DMS 273 (cell line): ENCODE measurements at regions not wholly inside any gene's neighbourhood (a gene's known extent, or its start where the extent isn't known, plus 50 kb on each side); places are given as distances from the start of the nearest gene placed in this dataset.

ENCODE experiments used
- DNase-seq: peaks from one replicate; lab custom pipeline; 2025; ENCODE audit not compliant: unreplicated experiment; lab: John Stamatoyannopoulos, UW

DNA sequence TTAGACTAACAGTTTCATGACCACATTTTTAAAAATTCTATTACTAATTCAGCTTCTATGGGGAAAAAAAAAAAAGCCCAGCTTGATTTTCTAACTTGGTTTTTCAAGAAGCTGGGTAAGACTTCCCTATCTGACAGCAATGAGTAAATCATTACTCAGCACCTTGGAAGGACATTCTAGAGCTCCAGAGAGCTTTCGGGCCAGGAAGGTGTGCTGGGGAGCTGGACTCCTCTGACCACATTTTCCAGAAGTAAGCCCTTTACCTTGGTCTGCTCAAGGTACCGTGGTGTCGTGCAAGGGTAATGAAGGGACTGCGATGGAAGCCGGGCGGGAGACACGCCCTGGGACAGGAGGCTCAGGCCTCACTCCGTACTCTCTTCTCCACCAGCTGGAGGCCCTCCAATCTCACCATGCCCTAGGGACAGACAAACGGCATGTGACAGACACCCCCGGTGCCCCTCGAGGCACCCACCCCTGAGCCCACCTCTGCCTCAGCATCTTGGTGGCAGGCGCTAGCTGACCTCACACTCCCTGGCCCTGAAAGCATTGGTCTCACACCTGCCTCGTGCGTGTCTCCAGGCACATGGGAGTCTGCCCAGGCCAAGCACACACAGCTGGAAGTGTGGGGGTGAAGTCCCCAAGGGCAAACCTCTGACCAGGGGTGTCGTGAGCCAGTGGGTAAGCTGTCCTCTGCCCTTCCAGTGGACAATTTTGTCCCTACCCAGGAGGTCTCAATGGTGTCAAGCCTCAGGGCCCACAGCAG, 152.1 kb downstream of the OAT start:
- no peak for DNase-seq

DNA sequence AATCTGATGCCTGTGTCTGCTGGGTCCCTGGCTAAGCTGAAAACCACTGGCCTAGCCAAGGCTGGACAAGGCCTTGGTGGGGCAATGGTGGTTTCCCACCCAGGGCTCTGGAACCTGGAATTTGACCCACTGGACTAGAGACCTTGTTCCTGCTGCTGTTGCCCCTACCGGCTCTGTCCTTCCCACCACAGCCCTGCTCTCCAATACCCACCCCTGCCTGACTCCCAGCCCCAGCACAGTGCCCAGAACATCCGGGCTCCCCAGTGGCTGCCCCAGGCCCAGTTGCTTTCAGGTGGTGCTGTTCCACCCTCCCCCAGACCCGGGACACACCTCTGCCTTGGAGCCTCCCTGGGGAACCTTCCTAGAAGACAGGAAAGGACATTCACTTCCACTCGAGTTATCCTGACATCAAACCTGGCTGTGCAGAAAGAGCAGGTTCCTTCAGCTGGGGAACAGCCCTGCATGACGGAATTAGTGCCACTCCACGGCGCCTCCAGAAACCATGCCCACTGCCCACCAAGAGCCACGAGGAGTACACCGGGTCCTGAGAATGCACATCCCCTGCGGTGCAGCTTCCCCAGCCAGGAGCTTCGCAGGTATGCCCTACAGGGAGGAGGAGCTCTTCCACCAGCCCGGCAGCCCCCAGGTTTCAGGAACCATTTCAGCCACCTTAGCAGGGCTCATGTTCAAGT, 152.8 kb downstream of the OAT start:
- DNase-seq, result no peak

DNA sequence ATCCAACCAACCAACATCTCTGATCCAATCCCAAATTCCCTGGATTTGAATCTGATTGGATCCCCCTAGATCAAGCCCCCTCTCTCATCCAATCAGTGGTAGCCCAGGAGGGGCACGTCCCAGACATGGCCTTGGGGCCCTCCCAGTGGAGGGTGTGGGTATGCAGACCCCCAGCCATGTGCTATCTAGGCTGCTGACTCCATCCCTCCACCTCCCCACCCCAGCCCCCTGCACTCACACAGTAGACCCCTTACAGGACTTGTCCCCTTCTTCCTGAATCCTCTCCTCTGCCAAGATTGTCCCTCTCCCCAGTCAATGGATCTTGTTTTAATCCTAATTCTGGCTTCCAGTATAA, 153.4 kb downstream of the OAT start:
- DNase-seq, result no peak

DNA sequence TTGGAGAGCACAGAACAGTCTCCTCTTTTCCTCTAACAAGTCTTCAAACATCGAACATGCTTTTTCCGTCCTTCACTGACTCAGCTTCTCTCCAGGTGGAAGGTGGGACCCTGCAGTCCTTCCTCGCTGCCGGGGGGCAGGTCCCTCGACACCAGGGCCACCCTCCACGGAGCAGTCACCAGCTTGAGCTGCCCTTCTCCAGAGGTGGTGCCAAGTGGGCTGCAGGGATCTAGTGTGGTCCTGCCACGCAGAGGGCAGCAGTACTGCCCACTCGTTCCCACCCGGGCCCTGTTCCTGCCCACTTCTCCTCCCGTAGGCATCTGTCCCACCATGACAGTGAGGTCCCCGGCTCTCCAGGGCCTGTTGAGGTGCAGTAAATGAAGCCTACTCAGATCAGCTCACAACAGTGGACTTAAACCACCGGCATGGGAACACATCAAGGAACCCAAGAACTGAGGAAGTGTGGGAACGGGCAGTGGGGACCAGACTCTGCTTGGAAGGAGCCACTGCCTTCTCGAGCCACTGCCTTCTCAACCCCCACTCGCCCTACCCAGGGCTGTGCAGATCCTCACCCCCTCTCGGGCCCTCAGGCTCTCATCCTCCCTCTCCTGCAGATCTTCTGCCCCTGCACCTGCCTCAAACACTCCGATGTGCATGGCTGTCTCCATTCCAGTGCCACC, 153.9 kb downstream of the OAT start:
- no peak for DNase-seq

DNA sequence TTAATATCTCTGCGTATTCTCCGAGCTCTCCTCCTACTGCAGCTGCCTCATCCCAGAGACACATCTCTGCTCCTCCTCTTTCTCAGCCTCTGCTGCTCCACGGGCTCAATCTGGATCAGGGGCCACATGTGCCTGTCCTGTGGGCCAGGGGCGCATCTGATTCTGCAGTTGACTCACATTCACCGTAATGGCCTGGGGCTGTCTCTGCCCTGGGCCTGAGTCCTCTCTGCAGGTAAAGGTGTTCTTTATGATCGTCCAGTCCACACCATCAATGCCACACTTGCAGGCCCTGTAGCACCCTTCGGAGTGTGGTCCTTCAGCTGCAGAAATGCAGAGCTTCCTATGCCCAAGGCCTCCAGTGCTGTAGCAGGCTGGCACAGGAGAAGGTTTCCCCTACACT, 154.5 kb downstream of the OAT start:
- no peak for DNase-seq

DNA sequence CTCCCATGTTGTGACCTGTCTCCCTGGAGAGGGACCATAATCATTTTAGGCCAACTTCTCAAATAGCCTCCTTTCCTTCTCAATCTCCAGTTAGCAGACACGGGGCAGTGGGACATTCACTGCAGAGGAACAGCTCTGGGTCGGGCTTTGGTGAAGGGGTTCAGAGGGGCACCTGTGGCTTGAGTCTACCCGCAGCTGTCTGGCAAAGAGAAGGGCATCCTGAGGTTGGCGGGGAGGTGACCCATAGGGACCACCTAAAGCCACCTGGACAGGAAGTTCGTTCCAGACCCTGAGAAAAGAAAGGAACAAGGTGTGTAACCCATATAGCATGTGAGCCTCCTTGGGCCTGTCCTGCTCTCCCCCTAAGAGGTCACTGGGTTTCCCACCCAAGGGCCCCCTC, 155.0 kb downstream of the OAT start:
- no peak for DNase-seq

DNA sequence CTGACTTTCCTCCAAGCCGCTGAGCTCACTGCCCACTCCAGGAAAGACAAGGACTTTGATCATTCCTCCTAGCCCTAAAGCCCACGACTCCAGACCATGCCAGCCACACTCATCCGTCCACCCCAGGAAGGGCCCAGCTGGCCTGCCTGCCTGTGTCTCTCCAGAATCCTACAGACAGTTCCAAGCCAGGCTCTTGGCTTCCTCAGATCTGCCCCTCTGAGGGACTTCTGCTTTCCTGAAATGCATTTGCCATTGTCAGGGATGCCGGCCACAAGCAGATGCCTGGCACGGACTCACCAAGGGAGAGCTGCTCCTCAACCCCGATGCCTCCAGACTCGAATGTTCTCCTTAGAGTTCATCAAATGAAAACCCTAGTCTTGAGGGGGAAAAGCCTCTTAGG, 155.8 kb downstream of the OAT start:
- DNase-seq, result no peak

DNA sequence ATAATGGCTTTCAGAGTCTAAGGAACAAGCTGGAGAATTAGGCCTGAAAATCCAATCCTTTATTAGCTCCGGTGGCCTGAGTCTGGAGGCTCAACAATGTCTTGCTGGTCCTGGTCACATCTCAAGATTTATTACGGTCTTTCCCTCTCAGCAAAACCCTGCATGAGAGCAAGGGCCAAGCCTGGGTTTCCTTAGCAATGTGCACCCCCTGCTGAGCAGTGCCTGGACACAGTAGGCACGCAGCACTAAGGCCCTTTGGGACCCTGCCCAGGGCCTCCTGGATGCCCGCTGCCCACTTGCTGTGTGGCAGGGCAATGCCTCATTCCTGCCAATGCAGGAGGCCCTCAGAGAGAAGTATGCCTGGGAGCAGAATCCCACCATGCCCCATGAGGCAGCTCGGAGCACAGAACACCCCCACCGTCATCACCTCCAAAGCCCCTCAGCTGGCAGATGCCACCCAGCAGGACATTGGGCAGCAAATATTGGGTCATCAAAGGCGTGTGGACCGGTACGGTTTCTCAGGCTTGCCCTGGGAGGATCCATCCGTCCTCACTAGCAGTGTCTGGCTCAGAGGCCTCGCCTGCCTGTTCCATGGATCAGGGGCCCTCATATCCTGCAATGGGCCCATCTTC, 156.4 kb downstream of the OAT start:
- no peak for DNase-seq

DNA sequence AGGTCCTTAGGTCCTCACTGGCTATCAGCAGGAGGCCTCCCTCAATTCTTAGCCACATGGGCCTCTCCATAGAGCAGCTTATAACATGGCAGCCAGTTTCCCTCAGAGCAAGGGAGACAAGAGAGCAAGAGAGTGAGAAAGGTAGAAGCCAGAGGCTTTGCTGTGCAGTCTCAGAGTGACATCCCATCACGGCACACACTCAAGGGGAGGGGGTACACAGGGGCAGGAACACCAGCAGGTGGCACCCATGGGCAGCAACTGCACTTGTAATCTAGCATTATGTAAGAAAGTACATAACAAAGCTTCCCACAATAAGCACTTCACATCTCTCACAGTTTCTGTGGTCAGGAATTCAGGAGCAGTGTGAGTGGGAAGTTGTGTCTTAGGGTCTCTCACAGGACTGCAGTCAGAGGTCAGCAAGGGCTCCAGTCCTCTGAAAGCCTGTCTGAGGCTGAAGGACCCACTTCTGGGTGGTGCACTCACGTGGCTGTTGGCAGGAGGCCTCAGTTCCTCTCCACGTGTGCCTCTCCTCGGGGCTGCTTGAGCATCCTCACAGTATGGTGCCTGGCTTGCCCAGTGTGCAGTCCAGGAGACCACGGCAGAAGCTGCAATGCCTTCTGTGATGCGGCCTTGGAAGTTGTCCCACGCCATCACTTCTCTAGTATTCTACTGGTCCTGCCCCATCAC, 159.4 kb downstream of the OAT start:
- DNase-seq, result peak; percentile 27

DNA sequence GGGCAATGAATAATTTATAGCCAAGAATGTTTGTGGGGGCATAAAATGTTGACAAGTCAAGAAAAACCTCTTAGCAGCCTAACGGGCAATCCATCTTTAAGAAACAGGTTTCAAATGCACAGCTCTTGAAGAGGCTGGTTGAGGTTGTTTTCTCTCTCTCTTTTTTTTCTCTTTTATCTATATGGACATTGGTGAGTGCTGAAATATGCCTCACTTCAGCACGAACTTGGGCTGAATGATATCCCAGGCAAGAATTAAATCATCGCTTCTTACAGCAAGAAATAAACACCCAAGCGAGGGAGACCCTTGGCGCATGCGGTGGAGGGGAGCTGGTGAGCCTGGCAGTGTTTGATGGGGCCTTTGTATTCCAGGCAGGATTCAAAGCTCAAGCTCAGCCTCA, 160.9 kb downstream of the OAT start:
- no peak for DNase-seq

DNA sequence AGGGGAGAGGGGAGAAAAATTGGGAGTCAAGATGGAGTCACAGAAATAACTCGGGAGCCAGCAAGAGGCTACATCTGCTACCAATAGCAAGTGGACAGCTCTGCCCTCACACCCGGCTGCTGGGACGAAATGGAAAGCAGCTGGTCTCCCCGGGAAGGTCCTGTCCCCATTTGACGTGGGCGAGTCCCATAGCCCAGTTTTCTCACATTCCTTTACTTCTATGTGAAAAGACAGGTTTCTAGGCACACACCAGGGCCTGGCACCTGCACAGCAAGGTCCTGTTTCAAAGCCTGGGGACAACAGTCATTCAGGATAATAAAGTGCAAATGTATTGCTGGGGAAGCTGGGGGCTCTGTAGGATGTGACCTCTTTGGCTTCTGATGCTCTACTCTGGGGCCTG, 162.6 kb downstream of the OAT start:
- DNase-seq, result no peak

DNA sequence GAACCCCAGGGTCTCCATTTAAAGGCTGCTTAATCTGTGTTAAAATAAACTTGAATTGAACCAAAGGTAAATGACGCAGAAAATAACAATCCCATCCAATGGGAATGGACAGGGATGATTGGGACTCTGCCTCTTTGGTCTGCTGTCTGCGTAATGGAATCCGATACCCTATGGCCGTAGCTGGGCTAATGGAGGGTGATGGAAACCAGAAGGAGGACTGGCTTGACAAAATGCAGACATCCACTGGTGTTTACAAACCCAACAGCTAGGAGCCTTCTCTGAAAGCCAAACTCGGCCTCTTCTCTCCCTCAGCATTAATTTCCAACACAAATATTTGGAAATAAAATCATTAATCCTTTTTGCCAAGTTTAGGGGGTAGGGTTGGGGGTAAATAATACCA, 162.2 kb upstream of the CHST15 start:
- no peak for DNase-seq

DNA sequence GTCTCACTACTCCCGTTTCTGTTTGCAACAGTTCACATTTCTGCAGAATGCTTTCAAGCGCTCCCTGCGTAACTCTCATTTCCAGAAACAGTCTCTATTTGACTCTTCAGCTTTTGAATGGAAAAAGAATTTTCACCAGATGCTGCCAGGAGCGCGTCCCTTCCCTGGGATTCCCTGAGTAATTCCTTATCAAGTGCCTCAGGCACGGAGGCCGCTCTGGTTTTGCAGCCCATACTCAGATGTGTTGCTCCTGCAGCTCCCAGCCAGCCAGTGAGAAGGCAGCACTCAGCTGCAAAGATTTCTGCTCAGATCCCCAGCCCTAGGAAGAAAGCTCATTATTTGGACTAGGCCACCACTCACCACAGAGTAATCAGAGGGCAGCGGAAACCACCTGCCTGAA, 161.1 kb upstream of the CHST15 start:
- no peak for DNase-seq

DNA sequence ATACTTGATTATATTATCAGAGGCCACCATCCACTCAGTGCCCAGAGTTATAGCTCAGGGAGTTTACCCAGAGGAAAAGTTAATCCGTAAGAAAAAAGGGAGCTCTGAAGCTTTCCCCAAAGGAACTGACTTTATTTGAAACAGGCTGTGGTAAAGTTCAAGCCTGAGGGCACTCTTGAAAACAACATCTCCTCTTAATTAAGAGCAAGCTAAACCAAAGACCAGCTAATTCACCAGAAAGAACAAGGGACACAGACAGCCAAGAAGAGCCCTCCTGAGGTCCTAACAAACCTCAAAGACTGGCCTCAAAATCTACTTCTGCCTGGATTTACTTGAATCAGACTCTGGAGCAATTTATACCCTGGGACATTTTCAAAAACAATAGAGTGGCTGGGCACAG, 159.6 kb upstream of the CHST15 start:
- no peak for DNase-seq

DNA sequence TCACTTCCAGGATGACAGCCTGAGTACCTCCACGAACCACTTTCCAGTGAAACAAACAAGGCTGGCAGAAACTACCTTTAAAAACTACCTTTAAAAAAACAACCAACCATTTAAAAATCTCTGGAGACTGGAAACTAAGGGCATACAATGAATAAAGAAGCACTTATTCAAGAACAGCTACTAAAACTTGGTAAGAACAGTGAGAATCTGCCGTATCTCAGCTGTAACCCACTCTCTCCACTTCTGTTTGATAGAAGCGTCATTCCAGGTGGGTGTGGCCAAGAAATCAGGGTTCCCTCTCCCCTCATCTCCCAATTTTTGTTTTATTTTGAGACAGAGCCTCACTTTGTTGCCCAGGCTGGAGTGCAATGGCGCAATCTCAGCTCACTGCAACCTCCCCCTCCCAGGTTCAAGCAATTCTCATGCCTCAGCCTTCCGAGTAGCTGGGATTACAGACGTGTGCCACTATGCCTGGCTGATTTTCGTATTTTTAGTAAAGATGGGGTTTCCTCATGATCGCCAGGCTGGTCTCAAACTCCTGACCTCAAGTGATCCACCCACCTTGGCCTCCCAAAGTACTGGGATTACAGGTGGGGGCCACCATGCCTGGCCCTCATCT, 158.8 kb upstream of the CHST15 start:
- DNase-seq, result no peak

DNA sequence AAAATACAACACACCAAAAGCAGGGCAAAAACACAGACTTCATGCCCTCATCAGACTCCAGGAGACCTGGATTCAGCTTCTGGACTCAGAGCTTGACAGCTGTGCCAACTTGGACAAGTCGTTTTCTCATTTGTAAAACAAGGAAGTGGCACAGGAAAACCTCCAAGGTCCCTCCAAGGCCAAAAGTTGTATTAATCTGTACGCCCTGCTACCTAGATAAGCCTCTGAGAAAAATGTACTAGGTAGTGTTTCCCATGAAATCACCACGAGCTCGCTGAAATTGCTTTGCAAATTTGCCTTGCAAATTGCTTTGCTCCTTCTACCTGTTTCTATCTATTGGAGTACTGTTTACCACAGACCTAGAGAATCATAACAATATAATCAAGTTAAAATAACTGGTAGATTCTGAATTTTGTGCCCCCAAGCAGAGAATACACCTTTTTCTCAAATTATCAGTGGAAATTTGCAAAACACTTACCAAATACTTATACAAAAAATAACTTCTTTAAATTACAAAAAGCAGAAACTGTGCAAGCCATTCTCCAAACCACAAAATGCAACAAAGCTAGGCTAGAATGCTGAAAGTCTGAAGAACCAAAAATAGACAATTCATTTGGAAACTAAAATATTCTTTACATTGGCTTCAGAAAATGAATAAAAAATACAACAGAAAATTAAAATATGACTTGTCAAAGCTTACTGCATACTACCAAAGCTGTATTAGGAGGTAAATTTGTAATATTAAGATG, 158.1 kb upstream of the CHST15 start:
- peak; percentile 3 for DNase-seq

DNA sequence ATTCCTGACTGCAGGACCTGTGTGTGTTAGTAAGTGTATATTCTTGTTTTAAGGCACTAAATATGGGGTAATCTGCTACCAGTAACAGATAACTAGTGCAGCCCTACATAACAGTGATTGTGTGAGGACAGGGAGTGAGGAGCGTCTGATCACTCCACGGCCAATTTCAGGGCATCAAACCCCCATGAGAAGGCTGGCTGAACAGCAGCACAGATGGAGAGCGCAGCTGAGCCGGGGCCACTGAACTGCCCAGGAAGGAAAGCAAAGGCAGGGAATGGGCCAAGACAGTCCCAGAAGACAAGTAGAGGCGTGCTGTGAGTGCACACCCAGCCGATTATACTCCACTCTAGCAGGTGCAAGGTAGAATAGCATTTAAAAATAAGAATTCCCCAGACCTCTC, 157.1 kb upstream of the CHST15 start:
- DNase-seq, result peak; percentile 24

DNA sequence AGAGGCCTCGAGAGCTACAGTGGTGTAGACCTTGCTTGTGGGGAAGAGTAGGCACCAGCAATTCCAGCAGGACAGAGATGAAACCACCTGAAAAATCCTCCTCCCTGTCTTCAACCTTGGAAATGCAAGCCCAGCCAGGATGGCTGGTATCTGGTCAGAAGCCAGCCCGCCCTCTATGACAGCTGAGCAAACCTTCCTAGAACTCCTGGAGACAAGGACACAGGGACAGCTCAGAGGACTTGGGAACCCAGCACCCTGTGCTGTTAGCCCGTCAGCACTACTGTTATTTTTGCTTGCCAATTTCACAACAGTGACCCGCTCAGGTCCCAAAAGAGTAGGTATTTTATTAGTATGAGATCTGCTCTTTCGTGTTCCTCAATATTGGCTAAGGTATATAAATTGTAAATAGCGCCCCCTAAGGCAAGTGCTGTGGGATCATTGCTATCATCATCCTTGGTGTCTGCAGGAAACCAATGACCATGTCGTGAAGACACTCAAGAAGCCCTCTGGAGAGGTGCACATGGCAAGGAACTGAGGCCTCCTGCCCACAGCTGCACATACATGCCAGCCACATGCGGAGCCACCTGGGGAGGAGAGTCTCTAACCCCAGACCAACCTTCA, 156.5 kb upstream of the CHST15 start:
- peak; percentile 30 for DNase-seq

DNA sequence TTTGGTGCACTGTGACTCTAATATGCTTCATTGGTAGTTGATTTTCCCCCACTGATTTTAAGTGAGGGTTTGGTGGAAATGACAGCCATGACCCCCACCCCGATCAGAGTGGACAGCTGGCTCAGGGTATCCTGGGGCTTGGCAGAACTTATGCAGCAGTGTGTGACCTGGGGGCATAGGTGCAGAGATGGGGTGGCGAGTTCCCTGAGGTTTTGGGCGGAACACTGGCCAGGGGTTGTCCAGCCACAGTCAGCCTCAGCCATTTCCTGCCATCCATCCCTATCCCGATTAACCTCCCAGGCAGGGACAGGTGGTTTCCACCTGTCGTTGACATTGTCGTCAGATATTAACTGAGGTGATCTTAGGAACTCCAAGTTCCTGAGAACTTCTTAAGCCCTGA, 155.8 kb upstream of the CHST15 start:
- DNase-seq, result no peak
